ENCODE measurements at regions not wholly inside any gene's neighbourhood (a gene's known extent, or its start where the extent isn't known, plus 50 kb on each side); places are given as distances from the start of the nearest gene placed in this dataset.
"Not testable (repeated sequence)": the region's sequence is repeated elsewhere in the genome, so short reads cannot be mapped to it uniquely, and the experiment has no call there.

GRCh38 chr16:88241404-88242311 is 141.1 kb upstream of the ZNF469 start:
- H2AK5ac ChIP-seq (ENCODE audit: insufficient read length, low read length); H3K18ac ChIP-seq (ENCODE audit: insufficient read length, low read depth, low read length); H3K23me2 ChIP-seq (ENCODE audit: insufficient read length, low read depth, low read length, poor library complexity, severe bottlenecking); H2BK12ac ChIP-seq (ENCODE audit: insufficient read length, low read depth, low read length); H3K9ac ChIP-seq (ENCODE audit: extremely low read depth, insufficient read length, low read length); H2BK20ac ChIP-seq (ENCODE audit: low read depth, low read length, poor library complexity, severe bottlenecking); H3K14ac ChIP-seq (ENCODE audit: insufficient read depth, low read length); H2BK5ac ChIP-seq (ENCODE audit: insufficient read length, low read length); H2BK120ac ChIP-seq (ENCODE audit: low read depth, low read length, poor library complexity, severe bottlenecking); H3K79me2 ChIP-seq (ENCODE audit: insufficient read depth, low read length); H3K23ac ChIP-seq (ENCODE audit: insufficient read length, low read depth, low read length); H4K91ac ChIP-seq (ENCODE audit: insufficient read length, low read depth, low read length); H3K27me3 ChIP-seq (ENCODE audit: insufficient read depth, low read length); H4K20me1 ChIP-seq (ENCODE audit: control insufficient read depth, insufficient read depth, insufficient read length); H3K27ac ChIP-seq (ENCODE audit: insufficient read length, low read depth, low read length); H3K4me3 Mint-ChIP-seq; H3K79me1 ChIP-seq (ENCODE audit: insufficient read depth, low read depth, low read length, poor library complexity, severe bottlenecking); H2BK15ac ChIP-seq (ENCODE audit: low read depth, low read length); H3K56ac ChIP-seq (ENCODE audit: insufficient read length, low read depth, low read length); H3K36me3 Mint-ChIP-seq (ENCODE audit: insufficient read depth in 1 of 3, low read depth in 3 of 3); H3K9me3 Mint-ChIP-seq; H3K27ac Mint-ChIP-seq; H3K9me3 ChIP-seq (ENCODE audit: control insufficient read depth, low read depth, low read length); H3K27me3 Mint-ChIP-seq (ENCODE audit: low read depth); H3T11ph ChIP-seq (ENCODE audit: low read length); H3K4me2 ChIP-seq (ENCODE audit: insufficient read depth, insufficient read length, low read length); H3K4me1 Mint-ChIP-seq; H2AFZ ChIP-seq (ENCODE audit: low read length); H4K5ac ChIP-seq (ENCODE audit: insufficient read length, low read depth, low read length); H3K4me1 ChIP-seq (ENCODE audit: insufficient read depth, low read length); H3K4ac ChIP-seq (ENCODE audit: low read depth, low read length); H4K8ac ChIP-seq (replicated peaks; ENCODE audit: insufficient read length, low read depth, low read length): not testable (repeated sequence)
- peak; percentile 55 for TF ChIP-seq CTCF (conservative IDR thresholded peaks at IDR 0.05)
- WGBS (ENCODE audit: extremely low coverage, insufficient read length, low lambda C conversion rate): no CpG with 5 or more reads among the region's 19 CpGs
- peak; percentile 54 for DNase-seq

- H2AK5ac ChIP-seq (ENCODE audit: insufficient read length, low read length); H3K9ac ChIP-seq (ENCODE audit: extremely low read depth, insufficient read length, low read length); H3K27me3 Mint-ChIP-seq (ENCODE audit: low read depth); H3K14ac ChIP-seq (ENCODE audit: insufficient read depth, low read length); H3K18ac ChIP-seq (ENCODE audit: insufficient read length, low read depth, low read length); H3K27ac Mint-ChIP-seq; H3K79me2 ChIP-seq (ENCODE audit: insufficient read depth, low read length); H3K56ac ChIP-seq (ENCODE audit: insufficient read length, low read depth, low read length); H3K36me3 Mint-ChIP-seq (ENCODE audit: insufficient read depth in 1 of 3, low read depth in 3 of 3); H3K23ac ChIP-seq (ENCODE audit: insufficient read length, low read depth, low read length); H2AFZ ChIP-seq (ENCODE audit: low read length); H2BK12ac ChIP-seq (ENCODE audit: insufficient read length, low read depth, low read length); DNase-seq; H4K5ac ChIP-seq (ENCODE audit: insufficient read length, low read depth, low read length); H4K8ac ChIP-seq (replicated peaks; ENCODE audit: insufficient read length, low read depth, low read length); H3K4me1 Mint-ChIP-seq; H3K27ac ChIP-seq (ENCODE audit: insufficient read length, low read depth, low read length); H2BK120ac ChIP-seq (ENCODE audit: low read depth, low read length, poor library complexity, severe bottlenecking); H3K79me1 ChIP-seq (ENCODE audit: insufficient read depth, low read depth, low read length, poor library complexity, severe bottlenecking); H2BK5ac ChIP-seq (ENCODE audit: insufficient read length, low read length); H2BK15ac ChIP-seq (ENCODE audit: low read depth, low read length); H4K91ac ChIP-seq (ENCODE audit: insufficient read length, low read depth, low read length); H3K23me2 ChIP-seq (ENCODE audit: insufficient read length, low read depth, low read length, poor library complexity, severe bottlenecking); H3T11ph ChIP-seq (ENCODE audit: low read length); H2BK20ac ChIP-seq (ENCODE audit: low read depth, low read length, poor library complexity, severe bottlenecking); H3K9me3 ChIP-seq (ENCODE audit: control insufficient read depth, low read depth, low read length); H3K9me3 Mint-ChIP-seq; H3K4ac ChIP-seq (ENCODE audit: low read depth, low read length); H3K4me3 Mint-ChIP-seq; H3K27me3 ChIP-seq (ENCODE audit: insufficient read depth, low read length); H3K4me2 ChIP-seq (ENCODE audit: insufficient read depth, insufficient read length, low read length); H3K4me1 ChIP-seq (ENCODE audit: insufficient read depth, low read length); H4K20me1 ChIP-seq (ENCODE audit: control insufficient read depth, insufficient read depth, insufficient read length): not testable (repeated sequence)
- WGBS (ENCODE audit: extremely low coverage, insufficient read length, low lambda C conversion rate): no CpG with 5 or more reads among the region's 18 CpGs
Observed at GRCh38 chr16:88242312-88243295, 140.2 kb upstream of the ZNF469 start.

All from H9 (cell line).